SK-N-SH treated with all-trans-retinoic acid at 6 μM for 48 hours (cell line): ENCODE measurements at regions not wholly inside any gene's neighbourhood (a gene's known extent, or its start where the extent isn't known, plus 50 kb on each side); places are given as distances from the start of the nearest gene placed in this dataset.

ENCODE experiments used
- ATAC-seq: fragments of 200-7000 bp; cut with Tn5 transposase; 3 replicates; pipeline ENCODE4 v1.9.1; 2020; ENCODE audit warnings: mild to moderate bottlenecking, moderate library complexity
- ARNTL ChIP-seq: fragments of 450-650 bp; formaldehyde crosslinking; IDR thresholded peaks from 2 replicates; pipeline ENCODE4 v1.5.0; 2020; ENCODE audit warnings: low read depth, mild to moderate bottlenecking, moderate library complexity, borderline replicate concordance
- BACH2 ChIP-seq: fragments of 250-450 bp; sonication (Bioruptor Pico); IDR thresholded peaks from 2 replicates; pipeline ENCODE4 v1.9.0; 2021; ENCODE audit warnings: mild to moderate bottlenecking, borderline replicate concordance
- CSDC2 ChIP-seq: fragments of 250-450 bp; sonication (Bioruptor Pico); IDR thresholded peaks from 2 replicates; pipeline ENCODE4 v1.5.0; 2020; ENCODE audit warnings: mild to moderate bottlenecking, moderate library complexity
- ESRRG ChIP-seq: fragments of 250-450 bp; sonication (Bioruptor Pico); IDR thresholded peaks from 2 replicates; pipeline ENCODE4 v1.6.1; 2021; ENCODE audit warnings: mild to moderate bottlenecking
- GLIS3 ChIP-seq: fragments of 250-450 bp; sonication (Bioruptor Pico); IDR thresholded peaks from 2 replicates; pipeline ENCODE4 v1.5.0; 2020; ENCODE audit warnings: mild to moderate bottlenecking, moderate library complexity
- OSR1 ChIP-seq: fragments of 250-450 bp; sonication (Bioruptor Pico); IDR thresholded peaks from 2 replicates; pipeline ENCODE4 v1.8.0; 2022; ENCODE audit warnings: moderate library complexity, mild to moderate bottlenecking, inconsistent platforms
- PATZ1 ChIP-seq: fragments of 250-450 bp; sonication (Bioruptor Pico); IDR thresholded peaks from 2 replicates; pipeline ENCODE4 v1.8.0; 2020; ENCODE audit warnings: mild to moderate bottlenecking, moderate library complexity, borderline replicate concordance
- PPARA ChIP-seq: fragments of 250-450 bp; sonication (Bioruptor Pico); IDR thresholded peaks from 2 replicates; pipeline ENCODE4 v1.5.0; 2020; ENCODE audit warnings: mild to moderate bottlenecking, borderline replicate concordance
- RARB ChIP-seq: fragments of 250-450 bp; sonication (Bioruptor Pico); IDR thresholded peaks from 2 replicates; pipeline ENCODE4 v1.8.0; 2021; ENCODE audit warnings: mild to moderate bottlenecking, moderate library complexity
- SNAI2 ChIP-seq: fragments of 250-450 bp; sonication (Bioruptor Pico); IDR thresholded peaks from 2 replicates; pipeline ENCODE4 v1.5.0; 2020; ENCODE audit warnings: mild to moderate bottlenecking, moderate library complexity
- TCF4 ChIP-seq: fragments of 250-450 bp; sonication (Bioruptor Pico); IDR thresholded peaks from 2 replicates; pipeline ENCODE4 v1.8.0; 2021; ENCODE audit warnings: mild to moderate bottlenecking, moderate library complexity, borderline replicate concordance
- TOX ChIP-seq: fragments of 250-450 bp; sonication (Bioruptor Pico); IDR thresholded peaks from 2 replicates; pipeline ENCODE4 v1.8.0; 2021; ENCODE audit warnings: mild to moderate bottlenecking, moderate library complexity, borderline replicate concordance
- ZC3H10 ChIP-seq: fragments of 250-450 bp; sonication (Bioruptor Pico); IDR thresholded peaks from 2 replicates; pipeline ENCODE4 v1.5.1; 2021; ENCODE audit warnings: mild to moderate bottlenecking, moderate library complexity
- ZFP3 ChIP-seq: fragments of 250-450 bp; sonication (Bioruptor Pico); IDR thresholded peaks from 2 replicates; pipeline ENCODE4 v1.5.0; 2020; ENCODE audit warnings: mild to moderate bottlenecking, moderate library complexity
- ZFP30 ChIP-seq: fragments of 450-650 bp; formaldehyde crosslinking; IDR thresholded peaks from 2 replicates; pipeline ENCODE4 v1.5.0; 2022; ENCODE audit warnings: mild to moderate bottlenecking, moderate library complexity
- ZNF565 ChIP-seq: fragments of 450-650 bp; formaldehyde crosslinking; conservative IDR thresholded peaks from 2 replicates; pipeline ENCODE4 v1.5.0; 2020; ENCODE audit warnings: low read depth, mild to moderate bottlenecking, moderate library complexity
- ZNF70 ChIP-seq: fragments of 450-650 bp; formaldehyde crosslinking; IDR thresholded peaks from 2 replicates; pipeline ENCODE4 v1.5.0; 2020; ENCODE audit warnings: mild to moderate bottlenecking, moderate library complexity
- ZNF8 ChIP-seq: fragments of 450-650 bp; formaldehyde crosslinking; IDR thresholded peaks from 2 replicates; pipeline ENCODE4 v1.5.0; 2020; ENCODE audit warnings: mild to moderate bottlenecking, moderate library complexity
- TF ChIP-seq, protein P1 (sequence below): fragments of 250-450 bp; sonication (Bioruptor Pico); IDR thresholded peaks from 2 replicates; pipeline ENCODE4 v1.8.0; 2021; ENCODE audit warnings: low read depth, mild to moderate bottlenecking, moderate library complexity, borderline replicate concordance
- TF ChIP-seq, protein P2 (sequence below): fragments of 250-450 bp; sonication (Bioruptor Pico); IDR thresholded peaks from 2 replicates; pipeline ENCODE4 v1.5.1; 2021; ENCODE audit warnings: mild to moderate bottlenecking, moderate library complexity
- TF ChIP-seq, protein P3 (sequence below): fragments of 250-450 bp; sonication (Bioruptor Pico); IDR thresholded peaks from 2 replicates; pipeline ENCODE4 v1.5.1; 2020; ENCODE audit warnings: low read depth, mild to moderate bottlenecking, moderate library complexity

GRCh38 chr11:112345166-112345565 is 84.5 kb upstream of the PLET1 start:
- no peak for TF ChIP-seq OSR1 (CRISPR knock-in tag)
- TF ChIP-seq ZFP3, result no peak
- TF ChIP-seq SNAI2 (CRISPR knock-in tag), result no peak
- TF ChIP-seq ESRRG (CRISPR knock-in tag), result no peak
- no peak for TF ChIP-seq ZFP30
- TF ChIP-seq ZC3H10 (CRISPR knock-in tag), result no peak
- TF ChIP-seq BACH2 (CRISPR knock-in tag), result no peak
- TF ChIP-seq, protein P1, sequence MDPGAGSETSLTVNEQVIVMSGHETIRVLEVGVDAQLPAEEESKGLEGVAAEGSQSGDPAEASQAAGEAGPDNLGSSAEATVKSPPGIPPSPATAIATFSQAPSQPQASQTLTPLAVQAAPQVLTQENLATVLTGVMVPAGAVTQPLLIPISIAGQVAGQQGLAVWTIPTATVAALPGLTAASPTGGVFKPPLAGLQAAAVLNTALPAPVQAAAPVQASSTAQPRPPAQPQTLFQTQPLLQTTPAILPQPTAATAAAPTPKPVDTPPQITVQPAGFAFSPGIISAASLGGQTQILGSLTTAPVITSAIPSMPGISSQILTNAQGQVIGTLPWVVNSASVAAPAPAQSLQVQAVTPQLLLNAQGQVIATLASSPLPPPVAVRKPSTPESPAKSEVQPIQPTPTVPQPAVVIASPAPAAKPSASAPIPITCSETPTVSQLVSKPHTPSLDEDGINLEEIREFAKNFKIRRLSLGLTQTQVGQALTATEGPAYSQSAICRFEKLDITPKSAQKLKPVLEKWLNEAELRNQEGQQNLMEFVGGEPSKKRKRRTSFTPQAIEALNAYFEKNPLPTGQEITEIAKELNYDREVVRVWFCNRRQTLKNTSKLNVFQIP, result no peak
- no peak for TF ChIP-seq CSDC2 (CRISPR knock-in tag)
- TF ChIP-seq TOX, result no peak
- no peak for TF ChIP-seq ZNF565 (CRISPR knock-in tag)
- no peak for TF ChIP-seq RARB
- TF ChIP-seq ZNF70 (CRISPR knock-in tag), result no peak
- TF ChIP-seq, protein P2, sequence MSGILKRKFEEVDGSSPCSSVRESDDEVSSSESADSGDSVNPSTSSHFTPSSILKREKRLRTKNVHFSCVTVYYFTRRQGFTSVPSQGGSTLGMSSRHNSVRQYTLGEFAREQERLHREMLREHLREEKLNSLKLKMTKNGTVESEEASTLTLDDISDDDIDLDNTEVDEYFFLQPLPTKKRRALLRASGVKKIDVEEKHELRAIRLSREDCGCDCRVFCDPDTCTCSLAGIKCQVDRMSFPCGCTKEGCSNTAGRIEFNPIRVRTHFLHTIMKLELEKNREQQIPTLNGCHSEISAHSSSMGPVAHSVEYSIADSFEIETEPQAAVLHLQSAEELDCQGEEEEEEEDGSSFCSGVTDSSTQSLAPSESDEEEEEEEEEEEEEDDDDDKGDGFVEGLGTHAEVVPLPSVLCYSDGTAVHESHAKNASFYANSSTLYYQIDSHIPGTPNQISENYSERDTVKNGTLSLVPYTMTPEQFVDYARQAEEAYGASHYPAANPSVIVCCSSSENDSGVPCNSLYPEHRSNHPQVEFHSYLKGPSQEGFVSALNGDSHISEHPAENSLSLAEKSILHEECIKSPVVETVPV, result no peak
- TF ChIP-seq ARNTL (CRISPR knock-in tag), result no peak
- ATAC-seq, result no peak

- ATAC-seq, result peak; percentile 53
- TF ChIP-seq ZNF70 (CRISPR knock-in tag), result no peak
- no peak for TF ChIP-seq CSDC2 (CRISPR knock-in tag)
- TF ChIP-seq, protein P3, sequence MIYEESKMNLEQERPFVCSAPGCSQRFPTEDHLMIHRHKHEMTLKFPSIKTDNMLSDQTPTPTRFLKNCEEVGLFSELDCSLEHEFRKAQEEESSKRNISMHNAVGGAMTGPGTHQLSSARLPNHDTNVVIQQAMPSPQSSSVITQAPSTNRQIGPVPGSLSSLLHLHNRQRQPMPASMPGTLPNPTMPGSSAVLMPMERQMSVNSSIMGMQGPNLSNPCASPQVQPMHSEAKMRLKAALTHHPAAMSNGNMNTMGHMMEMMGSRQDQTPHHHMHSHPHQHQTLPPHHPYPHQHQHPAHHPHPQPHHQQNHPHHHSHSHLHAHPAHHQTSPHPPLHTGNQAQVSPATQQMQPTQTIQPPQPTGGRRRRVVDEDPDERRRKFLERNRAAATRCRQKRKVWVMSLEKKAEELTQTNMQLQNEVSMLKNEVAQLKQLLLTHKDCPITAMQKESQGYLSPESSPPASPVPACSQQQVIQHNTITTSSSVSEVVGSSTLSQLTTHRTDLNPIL (CRISPR knock-in tag), result no peak
- no peak for TF ChIP-seq ZC3H10 (CRISPR knock-in tag)
- TF ChIP-seq OSR1 (CRISPR knock-in tag), result no peak
- TF ChIP-seq, all 23 proteins: peak for 0
Measured at GRCh38 chr11:112345706-112346105, 85.0 kb upstream of the PLET1 start.

DNA sequence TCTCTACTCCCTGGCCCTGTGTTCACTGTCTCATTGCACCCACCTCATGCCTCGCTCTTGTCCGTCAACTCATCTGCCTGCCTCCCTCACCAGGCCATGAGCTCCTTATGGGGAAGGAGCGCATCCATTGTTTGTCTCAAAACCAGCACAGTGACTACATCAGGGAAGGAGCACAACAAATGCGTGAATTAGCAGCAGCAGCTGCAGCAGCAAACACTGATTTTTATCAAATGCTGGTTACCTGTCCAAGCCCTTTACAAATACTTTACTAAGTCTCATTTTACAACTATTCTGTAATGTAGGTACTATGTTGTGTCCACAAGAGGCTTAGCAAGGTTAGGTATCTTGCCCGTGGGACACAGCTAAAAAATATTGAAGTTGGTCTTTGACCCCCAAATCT is 85.9 kb upstream of the PLET1 start:
- ATAC-seq, result no peak
- no peak for TF ChIP-seq PPARA (CRISPR knock-in tag)
- no peak for TF ChIP-seq BACH2 (CRISPR knock-in tag)
- TF ChIP-seq ZFP30, result no peak
- no peak for TF ChIP-seq ARNTL (CRISPR knock-in tag)
- TF ChIP-seq OSR1 (CRISPR knock-in tag), result no peak
- no peak for TF ChIP-seq ZNF565 (CRISPR knock-in tag)
- TF ChIP-seq, protein P3 (CRISPR knock-in tag), result no peak
- TF ChIP-seq ZNF70 (CRISPR knock-in tag), result no peak
- TF ChIP-seq ZFP3, result no peak
- no peak for TF ChIP-seq TOX
- TF ChIP-seq PATZ1 (CRISPR knock-in tag), result no peak
- no peak for TF ChIP-seq RARB
- TF ChIP-seq SNAI2 (CRISPR knock-in tag), result no peak
- no peak for TF ChIP-seq ZC3H10 (CRISPR knock-in tag)
- TF ChIP-seq, protein P2, result no peak
- TF ChIP-seq GLIS3, result no peak
- no peak for TF ChIP-seq ZNF8 (CRISPR knock-in tag)
- TF ChIP-seq TCF4 (CRISPR knock-in tag), result no peak
- TF ChIP-seq ESRRG (CRISPR knock-in tag), result no peak
